NCI-H2196 (cell line): ENCODE measurements at regions not wholly inside any gene's neighbourhood (a gene's known extent, or its start where the extent isn't known, plus 50 kb on each side); places are given as distances from the start of the nearest gene placed in this dataset.
"Not testable (repeated sequence)": the region's sequence is repeated elsewhere in the genome, so short reads cannot be mapped to it uniquely, and the experiment has no call there.

Experiments used
- DNase-seq: peaks from one replicate; lab custom pipeline; 2025; ENCODE audit not compliant: unreplicated experiment; lab: John Stamatoyannopoulos, UW

DNA sequence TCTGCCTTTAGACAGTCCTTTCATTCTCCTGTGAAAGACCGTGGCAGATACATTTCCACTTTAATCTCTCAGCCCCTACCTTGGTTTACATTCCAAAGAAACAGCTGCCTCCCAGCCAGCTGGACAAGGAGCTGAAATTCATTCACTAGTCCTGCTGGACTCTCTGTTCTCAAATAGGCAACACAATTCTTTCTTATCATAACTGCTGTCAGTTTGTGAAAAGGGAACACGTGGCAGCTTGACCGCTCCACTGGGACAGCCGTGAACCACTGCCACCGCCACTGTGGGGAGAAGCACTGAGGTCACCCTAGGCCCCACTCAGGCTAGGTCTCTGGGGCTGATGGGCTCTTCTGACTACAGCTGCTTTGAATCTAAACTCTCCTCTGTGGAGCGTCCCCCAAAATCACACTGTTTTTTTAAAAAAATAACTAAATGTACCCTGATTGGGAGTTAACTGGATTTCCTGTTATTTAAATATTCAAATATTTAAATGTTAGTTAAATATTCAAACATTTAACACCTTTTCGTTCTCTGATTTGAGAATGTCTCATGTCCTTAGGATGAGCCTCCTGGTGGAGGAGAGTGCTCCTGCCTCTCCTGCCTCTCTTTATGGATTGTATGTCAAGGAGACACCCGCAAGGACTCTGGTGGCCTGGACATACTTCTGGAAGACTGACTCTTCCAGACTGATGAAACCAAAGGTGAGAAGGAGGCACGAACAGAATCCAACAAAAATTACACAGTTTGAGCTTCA lies 120.1 kb downstream of the BOD1 start:
- DNase-seq, result no peak

GRCh38 chr5:173495225-173495904 lies 121.1 kb downstream of the BOD1 start:
- DNase-seq, result no peak

GRCh38 chr5:173494446-173494845 lies 122.0 kb downstream of the BOD1 start:
- DNase-seq, result no peak

DNA sequence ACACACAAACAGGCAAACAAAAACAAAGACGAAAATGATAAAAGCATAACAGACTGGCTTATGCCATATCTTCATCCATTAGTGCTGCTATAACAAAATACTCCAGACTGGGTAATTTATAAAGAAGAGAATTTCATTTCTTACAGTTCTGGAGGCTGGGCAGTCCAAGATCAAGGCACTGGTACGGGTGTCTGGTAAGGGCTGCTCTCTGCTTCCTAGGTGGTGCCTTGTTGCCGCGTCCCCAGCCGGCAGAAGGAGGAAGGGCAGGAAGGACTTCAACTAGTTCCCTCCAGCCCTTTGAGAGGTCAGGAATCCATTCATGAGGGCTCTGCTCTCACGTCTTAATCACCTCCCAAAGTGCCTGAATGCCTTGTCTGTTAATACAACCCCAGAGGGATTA lies 122.6 kb downstream of the BOD1 start:
- DNase-seq, result no peak

- DNase-seq, result no peak
Measured at GRCh38 chr5:173493040-173493439, 123.4 kb downstream of the BOD1 start.

DNA sequence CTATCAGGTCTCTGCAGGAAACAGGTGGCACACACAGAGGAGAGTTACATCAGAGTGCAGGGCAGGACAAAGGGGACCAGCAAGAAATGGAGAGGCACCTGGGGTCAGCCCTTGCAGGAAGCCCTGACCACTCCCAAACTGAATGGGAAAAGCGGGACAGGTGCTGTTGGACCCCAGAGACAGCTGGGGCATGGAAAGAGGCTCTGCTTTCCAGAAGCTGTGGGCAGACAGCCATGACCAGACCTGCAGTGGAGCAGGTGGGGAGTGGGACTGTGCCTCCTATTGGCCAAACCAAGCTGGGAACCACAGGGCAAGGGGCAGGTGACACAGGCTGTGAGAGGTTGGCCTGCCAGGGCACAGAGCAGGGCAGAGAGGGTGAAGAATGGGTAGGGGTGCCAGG lies 125.8 kb downstream of the BOD1 start:
- DNase-seq, result no peak

DNA sequence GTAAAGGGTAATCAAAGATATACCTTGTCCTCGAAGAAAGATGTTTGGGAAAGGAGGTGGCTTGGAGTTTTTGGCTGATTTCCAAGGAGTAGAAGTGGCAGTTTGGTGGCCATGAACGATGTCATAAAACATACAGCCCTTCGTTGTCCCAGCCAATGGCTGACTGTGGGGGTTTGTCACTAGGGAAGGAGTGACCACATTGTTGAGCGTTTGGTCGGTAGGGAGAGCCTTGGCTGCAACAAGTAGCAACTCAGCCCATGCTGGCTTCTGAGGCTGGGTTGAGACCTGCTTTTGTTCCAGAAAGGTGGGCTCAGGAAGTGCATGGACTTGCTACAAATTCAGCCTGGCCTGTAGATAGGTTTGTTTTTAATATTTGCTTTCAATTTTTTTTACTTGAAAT lies 128.3 kb downstream of the BOD1 start:
- DNase-seq, result no peak

DNA sequence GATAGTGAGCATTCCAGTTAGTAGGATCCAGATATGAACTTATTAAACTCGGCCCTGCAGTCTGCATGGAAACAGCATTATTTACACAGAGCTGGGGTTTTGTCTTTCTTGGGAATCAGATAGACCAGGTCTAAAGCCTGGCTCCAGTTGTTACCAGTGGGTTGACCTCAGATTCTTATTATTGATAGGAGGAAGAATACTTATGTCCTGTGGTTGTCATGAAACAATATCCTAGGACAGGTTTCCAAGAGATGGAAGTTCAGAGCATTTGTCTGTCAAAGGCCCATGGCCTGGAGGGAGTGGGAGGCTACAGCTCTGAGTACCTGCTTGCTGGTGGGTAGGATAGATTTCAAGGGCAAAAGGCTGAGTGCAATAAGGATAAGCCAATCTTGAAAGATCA lies 129.2 kb downstream of the BOD1 start:
- no peak for DNase-seq

- DNase-seq, result no peak
Measured at GRCh38 chr5:173486355-173487225, 129.9 kb downstream of the BOD1 start.

DNA sequence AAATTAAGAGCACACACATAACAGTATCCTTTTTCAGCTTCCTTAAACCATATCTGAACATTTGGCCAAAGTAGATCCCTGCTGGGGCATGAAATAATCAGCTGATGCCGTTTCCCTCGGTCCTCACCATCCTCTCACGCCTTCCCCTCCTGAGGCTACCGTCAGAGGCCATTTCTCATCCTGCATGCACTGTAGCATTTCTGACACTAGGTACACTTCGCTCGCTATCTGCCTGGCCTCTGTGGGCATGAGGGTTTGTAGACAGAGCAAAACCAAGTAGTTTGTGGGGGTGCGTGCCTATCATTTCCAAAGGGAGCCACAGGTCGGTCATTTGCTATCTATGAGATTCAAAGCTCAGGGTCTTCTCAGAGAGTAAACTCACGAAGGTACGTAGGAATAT lies 131.9 kb downstream of the BOD1 start:
- DNase-seq, result no peak

GRCh38 chr5:173483599-173483998 lies 132.9 kb downstream of the BOD1 start:
- DNase-seq, result not testable (repeated sequence)

- no peak for DNase-seq
Measured at GRCh38 chr5:173483160-173483559, 133.3 kb downstream of the BOD1 start.

DNA sequence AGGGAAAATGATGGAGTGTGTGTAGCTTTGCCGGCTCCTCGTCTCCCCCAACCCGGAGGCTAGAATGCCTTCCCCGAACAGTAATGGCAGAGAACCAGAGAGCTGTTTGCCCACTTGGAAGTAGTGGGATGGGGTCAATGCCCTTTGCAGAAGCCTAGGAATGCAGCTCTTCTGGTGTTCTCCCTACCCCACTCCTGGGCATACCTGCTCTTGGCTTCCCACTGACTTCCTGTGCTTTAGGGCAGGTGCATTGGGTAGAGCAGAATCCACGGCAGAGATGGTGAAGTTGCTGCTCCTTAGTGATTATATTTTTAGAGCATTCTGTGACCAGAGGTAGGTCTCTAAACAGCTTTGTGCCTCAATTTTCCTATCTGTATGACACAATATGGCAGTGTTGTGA lies 134.6 kb downstream of the BOD1 start:
- DNase-seq, result no peak

GRCh38 chr5:173480896-173481295 lies 135.6 kb downstream of the BOD1 start:
- DNase-seq, result no peak

DNA sequence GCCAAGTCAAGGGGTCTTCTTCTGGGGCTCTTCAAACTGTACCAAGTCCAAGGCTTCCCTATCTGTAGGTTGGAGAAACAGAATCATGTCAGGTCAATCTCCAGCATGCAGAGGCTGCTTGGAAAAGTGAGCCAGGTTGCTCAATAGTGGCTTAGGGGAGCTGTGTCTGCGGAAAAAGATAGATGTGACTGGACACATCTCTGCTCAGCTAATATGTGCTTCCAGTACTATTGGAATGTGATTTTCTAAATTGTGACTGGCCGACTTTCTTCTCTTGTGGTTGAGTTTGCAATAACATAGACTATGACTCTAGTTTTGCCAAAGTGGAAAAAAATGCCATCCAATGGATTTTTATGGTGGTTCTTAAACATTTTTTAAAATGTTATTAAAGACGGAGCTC lies 136.7 kb downstream of the BOD1 start:
- DNase-seq, result no peak

DNA sequence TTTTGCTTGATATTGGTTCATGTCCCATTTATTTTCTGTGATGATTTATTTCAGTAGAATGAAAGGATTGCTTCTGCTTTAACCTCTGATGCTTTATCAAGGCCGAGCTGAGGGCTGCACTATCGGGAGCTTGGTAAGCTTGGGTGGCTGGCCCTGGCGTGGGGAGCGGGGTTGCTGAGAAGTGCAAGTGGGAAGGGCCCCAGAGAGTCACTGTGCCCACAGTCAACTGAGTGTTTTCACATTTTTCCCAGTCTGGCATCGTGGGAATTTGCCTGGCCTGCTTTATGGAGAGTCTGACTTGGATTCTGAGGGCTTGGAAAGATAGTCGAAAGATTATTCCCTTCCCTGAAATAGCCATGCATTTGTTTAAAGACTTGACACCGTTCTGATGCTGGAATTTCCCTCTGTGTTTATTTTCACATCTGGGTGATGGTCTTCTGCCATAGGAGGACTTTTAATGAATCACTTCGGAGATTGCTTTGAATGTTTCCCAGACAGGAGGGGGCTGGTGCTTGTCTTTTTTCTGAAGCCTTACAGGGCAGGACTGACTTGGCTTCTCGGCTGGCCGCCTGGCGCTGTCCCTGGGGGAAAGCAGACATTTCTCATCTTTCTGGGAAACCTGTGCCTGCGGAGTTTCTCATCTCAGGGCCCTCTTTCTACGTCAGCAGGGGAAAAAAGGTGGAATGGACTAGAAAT lies 139.0 kb downstream of the BOD1 start:
- DNase-seq, result no peak

DNA sequence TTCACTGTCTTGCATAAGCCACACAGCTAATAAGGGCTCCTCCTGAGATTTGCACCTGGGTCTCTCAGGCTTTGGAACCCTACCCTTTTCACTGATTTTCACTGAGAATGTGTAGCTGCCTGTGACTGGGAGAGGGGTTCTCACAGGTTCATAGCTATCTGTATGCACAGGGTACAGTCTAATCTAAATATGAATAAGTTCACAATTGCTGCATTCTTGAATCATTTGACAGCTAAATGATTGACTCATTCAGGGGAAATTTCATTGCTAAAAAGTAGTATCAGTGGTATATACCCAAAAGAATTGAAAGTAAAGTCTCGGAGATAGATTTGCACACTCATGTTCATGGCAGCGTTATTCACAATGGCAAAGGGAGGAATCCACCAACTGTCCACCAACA lies 140.7 kb downstream of the BOD1 start:
- no peak for DNase-seq

DNA sequence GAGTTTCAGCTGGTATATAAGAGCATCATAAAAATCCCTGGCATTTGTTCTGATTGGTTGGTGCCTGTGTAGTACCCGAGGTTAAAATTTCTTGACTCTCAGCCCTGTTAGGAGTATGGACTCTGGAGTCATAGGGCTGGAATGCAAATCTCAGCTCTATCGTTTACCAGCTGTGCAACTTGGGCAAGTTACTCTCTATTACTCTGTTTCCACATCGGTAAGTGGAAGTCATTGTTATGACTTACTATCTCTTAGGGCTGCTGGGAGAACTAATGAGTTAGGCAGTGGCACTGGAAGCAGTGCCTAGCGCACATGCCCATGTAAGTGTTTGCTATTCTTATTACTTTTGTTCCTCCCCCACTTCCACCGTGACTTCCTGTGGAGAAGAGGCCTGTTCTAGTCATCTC lies 141.6 kb downstream of the BOD1 start:
- DNase-seq, result no peak

GRCh38 chr5:173473288-173473687 lies 143.2 kb downstream of the BOD1 start:
- DNase-seq, result no peak

DNA sequence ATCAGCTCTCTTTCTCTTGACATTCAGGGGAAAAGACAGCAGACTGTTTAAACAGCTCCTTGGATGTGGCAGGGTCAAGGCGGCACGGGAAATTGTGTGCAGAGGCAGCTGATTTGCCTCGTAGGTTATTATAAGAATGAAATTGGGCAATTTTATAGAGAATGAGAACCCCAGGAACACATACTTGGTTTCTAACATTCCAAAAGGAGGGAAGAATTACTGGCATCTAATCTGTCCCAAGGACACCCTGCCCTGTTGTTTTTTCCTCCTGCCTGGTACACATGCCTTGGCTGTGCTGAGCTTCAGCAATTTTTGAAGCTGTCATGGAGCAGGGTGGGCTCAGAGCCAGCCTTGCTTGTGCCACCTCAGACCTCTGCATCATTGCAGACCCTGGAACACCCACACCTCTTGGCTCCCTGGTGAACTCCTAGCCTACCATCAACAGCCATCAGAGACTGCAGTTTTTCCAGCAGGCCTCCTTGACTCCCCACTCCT lies 143.6 kb downstream of the BOD1 start:
- DNase-seq, result no peak

- no peak for DNase-seq
Measured at GRCh38 chr5:173472164-173472563, 143.9 kb upstream of the STC2 start.
